ENCODE measurements at regions not wholly inside any gene's neighbourhood (a gene's known extent, or its start where the extent isn't known, plus 50 kb on each side); places are given as distances from the start of the nearest gene placed in this dataset.

- TF ChIP-seq CTCF (IDR thresholded peaks at IDR 0.05; ENCODE audit: low read depth, low read length) (no peak), POLR2A (IDR thresholded peaks at IDR 0.05; ENCODE audit: extremely low read depth, insufficient read length) (no peak), MYC (IDR thresholded peaks at IDR 0.05; ENCODE audit: low read depth, low read length) (no peak)
Measured at GRCh38 chr4:37528166-37528885, 157.8 kb downstream of the RELL1 start.
